GM12878 (cell line): ENCODE measurements at regions not wholly inside any gene's neighbourhood (a gene's known extent, or its start where the extent isn't known, plus 50 kb on each side); places are given as distances from the start of the nearest gene placed in this dataset.

Source experiments
- ATAC-seq: fragments of 200-7000 bp; cut with Tn5 transposase; 3 replicates; pipeline ENCODE4 v1.9.1; 2020; ENCODE audit warnings: mild to moderate bottlenecking, moderate library complexity
- BruUV-seq: library from RNA; stranded (reverse); fragments of 400-500 nt; replicated peaks from 2 replicates; lab custom pipeline; 2021; lab: Mats Ljungman, UMichigan
- CTCF ChIA-PET: fragments of 300-600 bp; sonication (Branson Sonifier 250); formaldehyde crosslinking; extraction: SDS; loops from one replicate; lab custom pipeline; 2021; ENCODE audit warnings: inconsistent platforms; lab: Yijun Ruan, JAX
- POLR2A ChIA-PET: fragments of 350-600 bp; formaldehyde crosslinking; extraction: SDS; loops from one replicate; lab custom pipeline; 2021; ENCODE audit warnings: inconsistent platforms; lab: Charles Lee
- RAD21 ChIA-PET: fragments of 300-600 bp; sonication (Branson Sonifier 250); formaldehyde crosslinking; loops from one replicate; lab custom pipeline; 2023; ENCODE audit warnings: antibody characterized with exemption; ENCODE audit not compliant: unreplicated experiment; lab: Charles Lee
- SMC1A ChIA-PET: fragments of 300-600 bp; sonication (Branson Sonifier 250); formaldehyde crosslinking; loops from one replicate; lab custom pipeline; 2023; ENCODE audit not compliant: unreplicated experiment, uncharacterized antibody; lab: Charles Lee
- DNase-seq: peaks from one replicate; pipeline ENCODE4 v3.0.0-alpha.2; 2011; ENCODE audit warnings: low read depth, low spot score
- FAIRE-seq: peaks from 3 replicates; lab custom pipeline; 2011; peaks lifted over from hg19 to GRCh38; lab: Jason Lieb, UNC
- H2AFZ ChIP-seq: 2 replicates; pipeline ENCODE4 v1.6.0; 2011; ENCODE audit warnings: low read depth, low read length, control low read depth; ENCODE audit not compliant: control insufficient read depth
- H3K27ac ChIP-seq: 2 replicates; pipeline ENCODE4 v1.5.1; 2011; ENCODE audit warnings: control low read depth; ENCODE audit not compliant: control insufficient read depth, insufficient read depth
- H3K27me3 ChIP-seq, 2 experiments: replicated peaks in 1 of 2; 2 replicates each; pipeline versions ENCODE4 v1.6.0 to v1.6.1; 2011; ENCODE audit warnings: low read length in 1 of 2; ENCODE audit not compliant: control insufficient read depth in 2 of 2, insufficient read depth in 2 of 2
- H3K36me3 ChIP-seq, 2 experiments: 2 replicates each; pipeline ENCODE4 v1.5.1; 2011; ENCODE audit warnings: low read length in 1 of 2; ENCODE audit not compliant: control insufficient read depth in 2 of 2, insufficient read depth in 2 of 2
- H3K4me1 ChIP-seq: 2 replicates; pipeline ENCODE4 v1.6.1; 2011; ENCODE audit warnings: mild to moderate bottlenecking, low read length, moderate library complexity, mixed read lengths; ENCODE audit not compliant: control insufficient read depth, insufficient read depth
- H3K4me2 ChIP-seq: 2 replicates; pipeline ENCODE4 v1.6.0; 2011; ENCODE audit warnings: control low read depth; ENCODE audit not compliant: control insufficient read depth, insufficient read depth
- H3K4me3 ChIP-seq: fragments of 200-600 bp; sonication (generic); 2 replicates; pipeline ENCODE4 v1.5.1; 2016
- H3K79me2 ChIP-seq: 2 replicates; pipeline ENCODE4 v1.6.0; 2011; ENCODE audit warnings: low read length; ENCODE audit not compliant: control insufficient read depth, insufficient read depth
- H3K9ac ChIP-seq: 2 replicates; pipeline ENCODE4 v1.8.0; 2011; ENCODE audit warnings: low read length, control low read depth, mixed read lengths; ENCODE audit not compliant: control insufficient read depth, insufficient read depth
- H3K9me3 ChIP-seq: replicated peaks from 3 replicates; pipeline ENCODE4 v1.5.1; 2011; ENCODE audit warnings: mild to moderate bottlenecking, low read length; ENCODE audit not compliant: control insufficient read depth, insufficient read depth
- H4K20me1 ChIP-seq: 2 replicates; pipeline ENCODE4 v1.6.0; 2011; ENCODE audit not compliant: control insufficient read depth, insufficient read depth
- BACH1 ChIP-seq: fragments of 450-650 bp; IDR thresholded peaks from 2 replicates; pipeline ENCODE4 v1.6.1; 2017; ENCODE audit warnings: mild to moderate bottlenecking, borderline replicate concordance
- CEBPB ChIP-seq, 2 experiments: fragments of 150-350 bp in 1 of 2; IDR thresholded peaks; 2 replicates each; pipeline ENCODE4 v1.6.1; 2012 to 2014; ENCODE audit warnings: low read depth in 2 of 2, low read length in 2 of 2, borderline replicate concordance in 1 of 2, inconsistent platforms in 1 of 2
- CHD1 ChIP-seq: IDR thresholded peaks from 2 replicates; pipeline ENCODE4 v1.6.1; 2012; ENCODE audit warnings: low read depth, low read length, improper control_type of control experiment
- CREM ChIP-seq: IDR thresholded peaks from 2 replicates; pipeline ENCODE4 v1.6.1; 2014; ENCODE audit warnings: antibody characterized with exemption, low read depth
- FOS ChIP-seq: IDR thresholded peaks from 3 replicates; pipeline ENCODE4 v1.6.1; 2011; ENCODE audit warnings: borderline replicate concordance; ENCODE audit not compliant: insufficient read length; ENCODE audit errors: extremely low read depth
- NR2C1 ChIP-seq: fragments of 450-650 bp; IDR thresholded peaks from 2 replicates; pipeline ENCODE4 v1.6.1; 2017; ENCODE audit warnings: antibody characterized with exemption, mild to moderate bottlenecking, moderate library complexity
- PAX8 ChIP-seq: fragments of 450-650 bp; IDR thresholded peaks from 2 replicates; pipeline ENCODE4 v1.6.1; 2017; ENCODE audit warnings: mild to moderate bottlenecking, moderate library complexity
- POU2F2 ChIP-seq: IDR thresholded peaks from 3 replicates; pipeline ENCODE4 v1.6.1; 2011; ENCODE audit warnings: low read depth, mild to moderate bottlenecking, low read length, borderline replicate concordance
- RELA ChIP-seq: fragments of 450-650 bp; IDR thresholded peaks from 2 replicates; pipeline ENCODE4 v1.8.0; 2014; ENCODE audit warnings: borderline replicate concordance; ENCODE audit not compliant: partially characterized antibody
- SMARCA5 ChIP-seq: fragments of 450-650 bp; IDR thresholded peaks from 2 replicates; pipeline ENCODE4 v1.6.1; 2017; ENCODE audit warnings: mild to moderate bottlenecking
- SPI1 ChIP-seq: IDR thresholded peaks from 2 replicates; pipeline ENCODE4 v1.6.1; 2011; ENCODE audit warnings: low read depth, mild to moderate bottlenecking, low read length, moderate library complexity, borderline replicate concordance; ENCODE audit not compliant: insufficient read depth
- ZNF207 ChIP-seq: fragments of 450-650 bp; IDR thresholded peaks from 2 replicates; pipeline ENCODE4 v1.6.1; 2014; ENCODE audit warnings: antibody characterized with exemption, mild to moderate bottlenecking, borderline replicate concordance
- ZNF217 ChIP-seq: fragments of 450-650 bp; IDR thresholded peaks from 2 replicates; pipeline ENCODE4 v1.6.1; 2017; ENCODE audit warnings: antibody characterized with exemption, mild to moderate bottlenecking
- WGBS: methylation state at CpG from one replicate; pipeline ENCODE4 v1.1.6; 2016; ENCODE audit warnings: low lambda C conversion rate; ENCODE audit not compliant: insufficient replicate concordance, insufficient coverage; ENCODE audit errors: missing lambda C conversion rate; 5-methylcytosine and 5-hydroxymethylcytosine counted together
- in situ Hi-C: fragments of 300-500 bp; cut with MboI; formaldehyde crosslinking; loops from 9 replicates; pipeline ENCODE4 v1.14.3; 2018; ENCODE audit warnings: mixed read lengths
- intact Hi-C: fragments of 100-400 bp; cut with micrococcal nuclease; formaldehyde crosslinking; loops from one replicate; pipeline ENCODE4 v1.14.2; 2022; ENCODE audit not compliant: unreplicated experiment
- TF ChIP-seq, protein P1 (sequence below): IDR thresholded peaks from 2 replicates; pipeline ENCODE4 v1.6.1; 2011; ENCODE audit warnings: borderline replicate concordance, low read depth, mild to moderate bottlenecking, moderate library complexity, low read length; ENCODE audit not compliant: insufficient read depth, poor library complexity, severe bottlenecking
- TF ChIP-seq, protein P2 (sequence below): IDR thresholded peaks from 2 replicates; pipeline ENCODE4 v1.6.1; 2012; ENCODE audit warnings: mild to moderate bottlenecking, low read depth, low read length
- TF ChIP-seq, protein P3 (sequence below): IDR thresholded peaks from 2 replicates; pipeline ENCODE4 v1.6.1; 2012; ENCODE audit warnings: low read depth, low read length, improper control_type of control experiment
- TF ChIP-seq, protein P4 (sequence below): IDR thresholded peaks from 2 replicates; pipeline ENCODE4 v1.6.1; 2011; ENCODE audit warnings: borderline replicate concordance, low read depth, mild to moderate bottlenecking, moderate library complexity, mixed read lengths, low read length; ENCODE audit not compliant: insufficient read depth; ENCODE audit errors: extremely low read length

DNA sequence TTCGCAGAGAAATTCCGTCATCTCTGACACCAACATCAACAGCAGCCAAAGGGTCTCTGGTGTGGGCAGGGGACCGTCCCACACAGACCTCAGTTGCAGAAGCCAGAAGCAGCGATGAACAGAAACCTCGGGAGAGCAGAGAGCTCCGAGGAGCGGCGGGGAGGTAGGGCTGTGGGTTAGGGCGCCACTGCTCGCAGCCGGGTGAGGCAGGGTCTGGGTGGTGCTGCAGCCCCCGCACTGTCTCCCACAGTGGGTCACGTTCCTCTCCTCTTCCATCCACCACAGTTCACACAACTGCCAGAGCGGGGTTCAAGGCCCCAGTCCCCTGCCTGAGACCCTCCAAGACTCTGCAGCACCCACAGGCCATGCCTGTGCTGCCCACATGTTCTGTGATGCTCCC is 99.9 kb downstream of the OLFM1 start:
- SMC1A ChIA-PET, result no interaction called here
- Histone ChIP-seq H3K4me1 (no peaks in the 10 kb centered on the region), H3K4me2 (no peak overlapping the region), H3K36me3 (no peaks in the 10 kb centered on the region), H3K9me3 (no peaks in the 10 kb centered on the region), H3K27ac (no peak overlapping the region), H3K79me2 (no peaks in the 10 kb centered on the region), H2AFZ (no peak overlapping the region), H3K9ac (no peak overlapping the region), H3K27me3 (no peaks in the 10 kb centered on the region), H3K4me3 (no peak overlapping the region), H4K20me1 (no peaks in the 10 kb centered on the region)
- DNase-seq, result no peak
- FAIRE-seq, result no peak
- in situ Hi-C loops, result no loop called here
- RAD21 ChIA-PET, result no interaction called here
- ATAC-seq, result no peak
- CTCF ChIA-PET, result no interaction called here
- intact Hi-C loops, result no loop called here
- POLR2A ChIA-PET, result no interaction called here
- BruUV-seq, result no TSS peak
- 43% methylated on average over 14 of the region's 14 CpGs for WGBS
- TF ChIP-seq, protein P1, sequence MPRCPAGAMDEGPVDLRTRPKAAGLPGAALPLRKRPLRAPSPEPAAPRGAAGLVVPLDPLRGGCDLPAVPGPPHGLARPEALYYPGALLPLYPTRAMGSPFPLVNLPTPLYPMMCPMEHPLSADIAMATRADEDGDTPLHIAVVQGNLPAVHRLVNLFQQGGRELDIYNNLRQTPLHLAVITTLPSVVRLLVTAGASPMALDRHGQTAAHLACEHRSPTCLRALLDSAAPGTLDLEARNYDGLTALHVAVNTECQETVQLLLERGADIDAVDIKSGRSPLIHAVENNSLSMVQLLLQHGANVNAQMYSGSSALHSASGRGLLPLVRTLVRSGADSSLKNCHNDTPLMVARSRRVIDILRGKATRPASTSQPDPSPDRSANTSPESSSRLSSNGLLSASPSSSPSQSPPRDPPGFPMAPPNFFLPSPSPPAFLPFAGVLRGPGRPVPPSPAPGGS, result no peak
- no peak for TF ChIP-seq CEBPB (IDR thresholded peaks at IDR 0.05; ENCODE audit: borderline replicate concordance in 1 of 2, low read depth in 2 of 2, low read length in 2 of 2)
- no peak for TF ChIP-seq CHD1
- TF ChIP-seq ZNF207, result no peak
- TF ChIP-seq, protein P2, sequence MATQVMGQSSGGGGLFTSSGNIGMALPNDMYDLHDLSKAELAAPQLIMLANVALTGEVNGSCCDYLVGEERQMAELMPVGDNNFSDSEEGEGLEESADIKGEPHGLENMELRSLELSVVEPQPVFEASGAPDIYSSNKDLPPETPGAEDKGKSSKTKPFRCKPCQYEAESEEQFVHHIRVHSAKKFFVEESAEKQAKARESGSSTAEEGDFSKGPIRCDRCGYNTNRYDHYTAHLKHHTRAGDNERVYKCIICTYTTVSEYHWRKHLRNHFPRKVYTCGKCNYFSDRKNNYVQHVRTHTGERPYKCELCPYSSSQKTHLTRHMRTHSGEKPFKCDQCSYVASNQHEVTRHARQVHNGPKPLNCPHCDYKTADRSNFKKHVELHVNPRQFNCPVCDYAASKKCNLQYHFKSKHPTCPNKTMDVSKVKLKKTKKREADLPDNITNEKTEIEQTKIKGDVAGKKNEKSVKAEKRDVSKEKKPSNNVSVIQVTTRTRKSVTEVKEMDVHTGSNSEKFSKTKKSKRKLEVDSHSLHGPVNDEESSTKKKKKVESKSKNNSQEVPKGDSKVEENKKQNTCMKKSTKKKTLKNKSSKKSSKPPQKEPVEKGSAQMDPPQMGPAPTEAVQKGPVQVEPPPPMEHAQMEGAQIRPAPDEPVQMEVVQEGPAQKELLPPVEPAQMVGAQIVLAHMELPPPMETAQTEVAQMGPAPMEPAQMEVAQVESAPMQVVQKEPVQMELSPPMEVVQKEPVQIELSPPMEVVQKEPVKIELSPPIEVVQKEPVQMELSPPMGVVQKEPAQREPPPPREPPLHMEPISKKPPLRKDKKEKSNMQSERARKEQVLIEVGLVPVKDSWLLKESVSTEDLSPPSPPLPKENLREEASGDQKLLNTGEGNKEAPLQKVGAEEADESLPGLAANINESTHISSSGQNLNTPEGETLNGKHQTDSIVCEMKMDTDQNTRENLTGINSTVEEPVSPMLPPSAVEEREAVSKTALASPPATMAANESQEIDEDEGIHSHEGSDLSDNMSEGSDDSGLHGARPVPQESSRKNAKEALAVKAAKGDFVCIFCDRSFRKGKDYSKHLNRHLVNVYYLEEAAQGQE, result no peak
- no peak for TF ChIP-seq ZNF217
- TF ChIP-seq SMARCA5, result no peak
- no peak for TF ChIP-seq POU2F2
- TF ChIP-seq, protein P3, sequence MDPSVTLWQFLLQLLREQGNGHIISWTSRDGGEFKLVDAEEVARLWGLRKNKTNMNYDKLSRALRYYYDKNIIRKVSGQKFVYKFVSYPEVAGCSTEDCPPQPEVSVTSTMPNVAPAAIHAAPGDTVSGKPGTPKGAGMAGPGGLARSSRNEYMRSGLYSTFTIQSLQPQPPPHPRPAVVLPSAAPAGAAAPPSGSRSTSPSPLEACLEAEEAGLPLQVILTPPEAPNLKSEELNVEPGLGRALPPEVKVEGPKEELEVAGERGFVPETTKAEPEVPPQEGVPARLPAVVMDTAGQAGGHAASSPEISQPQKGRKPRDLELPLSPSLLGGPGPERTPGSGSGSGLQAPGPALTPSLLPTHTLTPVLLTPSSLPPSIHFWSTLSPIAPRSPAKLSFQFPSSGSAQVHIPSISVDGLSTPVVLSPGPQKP, result no peak
- TF ChIP-seq SPI1, result no peak
- TF ChIP-seq NR2C1, result no peak
- no peak for TF ChIP-seq PAX8
- no peak for TF ChIP-seq BACH1
- no peak for TF ChIP-seq CREM
- TF ChIP-seq FOS, result no peak
- no peak for TF ChIP-seq RELA
- TF ChIP-seq, protein P4, sequence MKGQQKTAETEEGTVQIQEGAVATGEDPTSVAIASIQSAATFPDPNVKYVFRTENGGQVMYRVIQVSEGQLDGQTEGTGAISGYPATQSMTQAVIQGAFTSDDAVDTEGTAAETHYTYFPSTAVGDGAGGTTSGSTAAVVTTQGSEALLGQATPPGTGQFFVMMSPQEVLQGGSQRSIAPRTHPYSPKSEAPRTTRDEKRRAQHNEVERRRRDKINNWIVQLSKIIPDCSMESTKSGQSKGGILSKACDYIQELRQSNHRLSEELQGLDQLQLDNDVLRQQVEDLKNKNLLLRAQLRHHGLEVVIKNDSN, result no peak
